ENCODE measurements at regions not wholly inside any gene's neighbourhood (a gene's known extent, or its start where the extent isn't known, plus 50 kb on each side); places are given as distances from the start of the nearest gene placed in this dataset.

DNA sequence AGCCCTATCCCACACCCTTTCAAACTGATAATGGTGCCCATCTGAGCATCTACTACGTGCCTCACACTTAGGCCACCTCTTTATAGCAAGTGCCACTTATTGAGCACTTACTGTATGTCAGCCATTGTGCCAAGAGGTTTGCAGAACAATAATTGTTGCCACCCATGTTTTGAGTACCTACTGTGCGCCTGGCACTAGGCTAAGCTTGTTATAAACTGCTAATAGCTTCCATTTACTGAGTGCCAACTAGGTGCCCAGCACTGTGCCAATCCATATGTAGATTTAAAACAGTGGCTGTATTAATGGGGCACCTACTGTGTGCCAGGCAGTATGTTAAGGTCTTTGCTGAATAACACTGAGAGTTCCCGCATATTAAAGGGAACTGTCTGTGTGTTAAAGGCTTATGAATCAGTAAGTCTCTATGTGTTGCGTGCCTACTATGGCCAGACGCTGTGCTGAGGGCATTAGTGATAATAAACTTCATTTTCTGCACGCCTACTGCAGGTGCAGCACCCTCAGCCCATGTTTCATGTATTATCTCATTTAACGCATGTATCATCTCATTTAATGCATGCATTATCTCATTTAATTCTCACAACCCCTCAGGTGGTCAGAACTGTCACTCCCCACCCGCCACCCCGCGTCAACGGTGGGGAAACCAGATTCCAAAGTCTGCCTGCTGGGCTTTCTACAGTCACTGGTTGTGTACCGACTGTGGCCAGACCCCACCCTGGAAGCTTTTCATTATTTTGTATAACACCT, 105.0 kb downstream of the PTPRS start:
- no peak for DNase-seq
- Histone ChIP-seq H3K27me3 (no peaks in the 10 kb centered on the region), H3K27ac (no peak overlapping the region), H3K4me1 (no peaks in the 10 kb centered on the region), H3K4me3 (no peak overlapping the region), H3K36me3 (no peaks in the 10 kb centered on the region), H3K9me3 (no peaks in the 10 kb centered on the region)
- 93% methylated on average over 11 of the region's 12 CpGs for WGBS (ENCODE audit: insufficient coverage, low coverage, low lambda C conversion rate, missing lambda C conversion rate)
- intact Hi-C loops (cut with DNase I), result no loop called here
- TF ChIP-seq, protein P1, sequence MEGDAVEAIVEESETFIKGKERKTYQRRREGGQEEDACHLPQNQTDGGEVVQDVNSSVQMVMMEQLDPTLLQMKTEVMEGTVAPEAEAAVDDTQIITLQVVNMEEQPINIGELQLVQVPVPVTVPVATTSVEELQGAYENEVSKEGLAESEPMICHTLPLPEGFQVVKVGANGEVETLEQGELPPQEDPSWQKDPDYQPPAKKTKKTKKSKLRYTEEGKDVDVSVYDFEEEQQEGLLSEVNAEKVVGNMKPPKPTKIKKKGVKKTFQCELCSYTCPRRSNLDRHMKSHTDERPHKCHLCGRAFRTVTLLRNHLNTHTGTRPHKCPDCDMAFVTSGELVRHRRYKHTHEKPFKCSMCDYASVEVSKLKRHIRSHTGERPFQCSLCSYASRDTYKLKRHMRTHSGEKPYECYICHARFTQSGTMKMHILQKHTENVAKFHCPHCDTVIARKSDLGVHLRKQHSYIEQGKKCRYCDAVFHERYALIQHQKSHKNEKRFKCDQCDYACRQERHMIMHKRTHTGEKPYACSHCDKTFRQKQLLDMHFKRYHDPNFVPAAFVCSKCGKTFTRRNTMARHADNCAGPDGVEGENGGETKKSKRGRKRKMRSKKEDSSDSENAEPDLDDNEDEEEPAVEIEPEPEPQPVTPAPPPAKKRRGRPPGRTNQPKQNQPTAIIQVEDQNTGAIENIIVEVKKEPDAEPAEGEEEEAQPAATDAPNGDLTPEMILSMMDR (IDR thresholded peaks at IDR 0.05), result no peak
- no peak for TF ChIP-seq POLR2A (IDR thresholded peaks at IDR 0.05)
- no peak for ATAC-seq

DNA sequence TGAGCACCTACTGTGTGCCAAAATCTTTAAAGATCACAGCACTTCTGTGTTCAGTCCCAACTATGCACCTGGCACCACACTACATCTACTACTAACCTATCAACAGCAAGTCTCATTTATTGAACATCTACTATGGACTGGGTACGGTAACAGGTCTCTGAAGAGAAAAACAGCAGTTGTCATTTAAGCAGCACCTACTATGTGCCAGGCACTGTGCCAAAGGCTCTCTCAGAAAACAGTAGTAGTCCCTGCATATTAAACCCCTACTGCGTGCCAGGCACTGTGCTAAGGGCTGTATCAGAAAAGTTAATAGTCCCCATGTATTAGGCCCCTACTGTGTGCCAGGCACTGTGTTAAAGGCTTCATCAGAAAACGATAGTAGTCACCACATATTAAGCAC, 106.2 kb downstream of the PTPRS start:
- no peaks in the 10 kb centered on the region for H3K9me3 ChIP-seq
- TF ChIP-seq POLR2A (IDR thresholded peaks at IDR 0.05), result no peak
- TF ChIP-seq, protein P1 (IDR thresholded peaks at IDR 0.05), result no peak
- intact Hi-C loops (cut with DNase I), result no loop called here
- H3K27me3 ChIP-seq, result no peaks in the 10 kb centered on the region
- no peaks in the 10 kb centered on the region for H3K36me3 ChIP-seq
- H3K4me3 ChIP-seq, result no peak overlapping the region
- no peaks in the 10 kb centered on the region for H3K4me1 ChIP-seq
- H3K27ac ChIP-seq, result no peak overlapping the region
- 100% methylated on average over 1 of the region's 3 CpGs for WGBS (ENCODE audit: insufficient coverage, low coverage, low lambda C conversion rate, missing lambda C conversion rate)
- DNase-seq, result no peak
- ATAC-seq, result no peak

DNA sequence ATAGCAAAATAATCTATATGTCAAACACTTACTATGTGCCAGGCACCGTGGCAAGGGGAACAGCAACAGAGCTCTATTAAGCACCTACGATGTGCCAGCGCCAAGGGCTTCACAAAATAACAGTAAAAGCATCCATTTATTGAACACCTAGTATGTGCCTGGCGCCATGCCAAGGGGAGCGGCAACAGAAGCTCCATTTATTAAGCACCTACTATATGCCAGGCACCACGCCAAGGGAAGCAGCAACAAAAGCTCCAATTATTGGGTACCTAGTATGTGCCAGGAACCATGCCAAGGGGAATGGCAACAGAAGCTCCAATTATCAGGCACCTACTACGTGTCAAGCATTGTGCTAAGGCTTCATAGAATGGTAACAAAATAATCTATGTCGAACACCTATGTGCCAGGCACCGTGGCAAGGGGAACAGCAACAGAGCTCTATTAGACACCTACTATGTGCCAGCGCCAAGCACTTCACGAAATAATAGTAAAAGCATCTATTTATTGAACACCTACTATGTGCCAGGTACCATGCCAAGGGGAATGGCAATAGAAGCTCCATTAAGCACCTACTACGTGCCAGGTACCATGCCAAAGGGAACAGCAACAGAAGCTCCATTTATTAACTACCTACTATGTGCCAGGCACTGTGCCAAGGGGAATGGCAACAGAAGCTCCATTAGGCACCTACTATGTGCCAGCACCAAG, 107.7 kb downstream of the PTPRS start:
- H3K27ac ChIP-seq, result no peak overlapping the region
- no peaks in the 10 kb centered on the region for H3K9me3 ChIP-seq
- TF ChIP-seq, protein P1 (IDR thresholded peaks at IDR 0.05), result no peak
- TF ChIP-seq POLR2A (IDR thresholded peaks at IDR 0.05), result no peak
- H3K4me3 ChIP-seq, result no peak overlapping the region
- DNase-seq, result no peak
- H3K4me1 ChIP-seq, result no peaks in the 10 kb centered on the region
- WGBS (ENCODE audit: insufficient coverage, low coverage, low lambda C conversion rate, missing lambda C conversion rate), result 95% methylated on average over 6 of the region's 12 CpGs
- no peak for ATAC-seq
- H3K27me3 ChIP-seq, result no peaks in the 10 kb centered on the region
- H3K36me3 ChIP-seq, result no peaks in the 10 kb centered on the region
- intact Hi-C loops (cut with DNase I), result no loop called here

DNA sequence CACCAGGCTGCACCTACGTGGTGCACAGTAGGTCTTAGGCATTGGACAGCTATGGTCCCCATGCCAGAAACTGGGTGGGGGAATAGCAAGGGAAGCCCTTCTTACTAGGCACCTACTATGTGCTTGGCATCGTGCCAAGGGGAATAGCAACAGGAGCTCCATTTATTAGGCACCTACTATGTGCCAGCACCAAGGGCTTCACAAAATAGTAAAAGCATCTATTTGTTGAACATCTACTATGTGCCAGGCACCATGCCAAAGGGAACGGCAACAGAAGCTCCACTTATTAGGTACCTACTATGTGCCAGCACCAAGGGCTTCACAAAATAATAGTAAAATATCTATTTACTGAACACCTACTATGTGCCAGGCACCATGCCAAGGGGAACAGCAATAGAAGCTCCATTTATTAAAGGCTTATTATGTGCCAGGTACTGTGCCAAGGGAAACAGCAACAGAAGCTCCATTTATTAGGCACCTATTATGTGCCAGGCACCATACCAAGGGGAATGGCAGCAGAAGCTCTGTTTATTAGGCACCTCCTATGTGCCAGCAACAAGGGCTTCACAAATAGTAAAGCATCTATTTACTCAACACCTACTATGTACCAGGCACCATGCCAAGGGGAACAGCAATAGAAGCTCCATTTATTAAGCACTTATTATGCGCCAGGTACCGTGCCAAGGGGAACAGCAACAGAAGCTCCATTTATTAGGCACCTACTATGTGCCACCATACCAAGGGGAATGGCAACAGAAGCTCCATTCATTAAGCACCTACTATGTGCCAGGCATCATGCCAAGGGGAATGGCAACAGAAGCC, 108.5 kb downstream of the PTPRS start:
- Histone ChIP-seq H3K9me3 (no peaks in the 10 kb centered on the region), H3K4me1 (no peaks in the 10 kb centered on the region), H3K36me3 (no peaks in the 10 kb centered on the region), H3K27me3 (no peaks in the 10 kb centered on the region), H3K4me3 (no peak overlapping the region), H3K27ac (no peak overlapping the region)
- ATAC-seq, result no peak
- 100% methylated on average over 1 of the region's 5 CpGs for WGBS (ENCODE audit: insufficient coverage, low coverage, low lambda C conversion rate, missing lambda C conversion rate)
- no peak for TF ChIP-seq POLR2A (IDR thresholded peaks at IDR 0.05)
- TF ChIP-seq, protein P1 (IDR thresholded peaks at IDR 0.05), result no peak
- intact Hi-C loops (cut with DNase I), result no loop called here
- no peak for DNase-seq

Data from right lobe of liver (tissue), 6 donors.